SH-SY5Y (cell line): ENCODE measurements at regions not wholly inside any gene's neighbourhood (a gene's known extent, or its start where the extent isn't known, plus 50 kb on each side); places are given as distances from the start of the nearest gene placed in this dataset.

Experiments used
- GATA2 ChIP-seq: IDR thresholded peaks from 2 replicates; pipeline ENCODE4 v1.6.1; 2011; ENCODE audit warnings: mild to moderate bottlenecking, low read depth, low read length
- GATA3 ChIP-seq: IDR thresholded peaks from 2 replicates; pipeline ENCODE4 v1.6.1; 2011; ENCODE audit warnings: low read depth, mild to moderate bottlenecking, low read length, moderate library complexity

DNA sequence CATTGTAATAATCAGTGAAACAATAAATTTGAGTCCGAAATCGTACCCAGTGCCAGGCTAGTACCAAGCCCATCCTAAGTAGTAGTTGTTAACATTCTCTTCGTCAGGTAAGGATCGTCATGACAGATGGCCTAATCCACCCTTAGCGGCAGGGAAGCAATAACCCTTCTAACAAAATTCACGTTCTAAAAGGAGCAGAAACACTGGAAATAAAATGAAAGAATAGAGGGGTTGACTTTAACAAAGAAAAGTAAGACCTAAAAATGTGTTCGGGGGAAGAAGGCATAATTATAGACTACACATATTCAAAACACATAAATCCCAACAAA, 142.7 kb downstream of the CPEB2 start:
- TF ChIP-seq GATA2 (no peak), GATA3 (no peak)
